Stromal cell of bone marrow (primary cell): ENCODE measurements at regions not wholly inside any gene's neighbourhood (a gene's known extent, or its start where the extent isn't known, plus 50 kb on each side); places are given as distances from the start of the nearest gene placed in this dataset.
A peak's percentile ranks its signal among the peaks of the same experiment; 100 is the strongest.
"Not testable (repeated sequence)": the region's sequence is repeated elsewhere in the genome, so short reads cannot be mapped to it uniquely, and the experiment has no call there.

ENCODE experiments used
- DNase-seq: peaks from one replicate; pipeline ENCODE4 v3.0.0-alpha.2; 2012; ENCODE audit warnings: low read depth

- DNase-seq = no peak
These were observed 459.3 kb upstream of the SGO1 start for GRCh38 chr3:20645340-20645739.

- no peak for DNase-seq
These were observed 451.7 kb upstream of the SGO1 start for GRCh38 chr3:20637729-20638128.

GRCh38 chr3:20622304-20622703, 436.3 kb upstream of the SGO1 start:
- peak; percentile 85 for DNase-seq

DNA sequence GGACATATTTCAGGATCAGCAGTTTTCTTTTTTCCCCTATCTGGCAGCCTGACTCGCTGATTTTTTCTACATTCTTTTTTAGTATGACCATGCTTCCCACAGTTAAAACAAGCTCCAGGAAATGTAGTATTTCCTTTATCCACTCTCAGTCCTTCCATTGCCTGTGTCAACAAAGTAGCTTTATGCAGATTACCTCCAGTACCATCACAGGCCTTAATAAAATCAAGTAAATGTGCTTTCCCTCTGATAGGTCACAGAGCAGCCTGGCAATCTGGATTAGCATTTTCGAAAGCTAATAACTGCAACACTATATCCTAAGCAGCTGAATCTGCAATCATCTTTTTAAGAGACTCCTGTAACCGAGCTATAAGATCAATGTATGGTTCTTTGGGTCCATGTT, 432.6 kb upstream of the SGO1 start:
- not testable (repeated sequence) for DNase-seq

GRCh38 chr3:20618181-20618580, 432.2 kb upstream of the SGO1 start:
- DNase-seq = not testable (repeated sequence)

DNA sequence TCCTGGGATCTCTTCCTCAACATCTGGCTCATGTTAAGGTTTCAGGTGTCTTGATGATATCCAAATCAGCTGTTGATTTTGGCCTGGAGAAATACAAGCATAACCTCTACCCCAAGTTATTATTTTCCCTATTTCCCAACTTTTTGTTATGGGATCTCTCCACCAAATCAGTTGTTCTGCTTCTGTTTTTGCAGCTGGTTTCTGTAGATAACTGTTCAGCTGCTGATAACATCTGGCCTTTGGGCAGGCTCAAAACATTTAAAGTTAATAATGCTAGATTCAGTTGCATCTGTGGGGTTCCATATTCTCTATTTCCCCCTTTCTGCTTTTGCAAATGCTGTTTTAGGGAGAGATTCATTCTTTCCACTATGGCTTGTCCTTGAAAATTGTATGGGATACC, 430.0 kb upstream of the SGO1 start:
- DNase-seq = not testable (repeated sequence)

GRCh38 chr3:20608054-20608738, 422.2 kb upstream of the SGO1 start:
- no peak for DNase-seq

GRCh38 chr3:20604659-20605058, 418.7 kb upstream of the SGO1 start:
- DNase-seq = no peak

DNA sequence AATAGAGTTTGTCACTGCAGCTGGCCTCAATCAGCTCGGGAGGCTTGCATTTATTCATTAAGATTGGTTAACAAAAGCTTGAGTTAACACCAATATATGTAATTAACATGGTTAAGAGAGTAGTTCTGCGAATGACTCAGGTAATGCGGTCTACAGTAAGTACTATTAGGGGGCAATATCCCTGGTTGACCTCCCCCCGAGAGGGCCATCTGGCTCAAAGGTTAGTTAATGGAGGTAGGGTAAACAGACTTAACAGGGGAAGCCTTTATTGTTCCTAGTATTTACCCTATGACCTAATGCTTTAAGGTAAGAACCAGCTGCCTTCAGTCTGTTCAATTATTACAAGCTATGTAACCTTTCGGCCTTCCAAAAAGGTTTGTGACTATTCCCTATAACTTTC, 403.3 kb upstream of the SGO1 start:
- no peak for DNase-seq

- DNase-seq = no peak
These were observed 402.8 kb upstream of the SGO1 start for GRCh38 chr3:20588781-20589180.

DNA sequence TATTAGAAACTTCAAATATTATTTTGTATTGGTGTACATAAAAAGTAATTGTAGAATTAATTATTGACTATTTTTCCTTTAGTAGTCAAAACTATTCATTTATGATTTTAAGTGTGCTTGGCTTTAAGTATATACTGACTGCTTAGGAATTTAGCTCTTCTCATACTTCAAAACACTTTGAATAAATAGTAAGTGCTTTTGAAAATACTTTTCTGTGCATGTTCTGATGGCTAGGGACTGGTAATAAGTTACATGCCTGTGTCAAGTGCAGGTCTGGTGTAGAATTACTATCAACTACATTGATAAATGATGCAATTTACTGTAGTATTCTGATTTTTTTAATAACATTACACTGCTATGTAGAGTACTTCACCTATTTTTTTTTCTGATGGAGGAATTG, 397.6 kb upstream of the SGO1 start:
- DNase-seq = no peak

DNA sequence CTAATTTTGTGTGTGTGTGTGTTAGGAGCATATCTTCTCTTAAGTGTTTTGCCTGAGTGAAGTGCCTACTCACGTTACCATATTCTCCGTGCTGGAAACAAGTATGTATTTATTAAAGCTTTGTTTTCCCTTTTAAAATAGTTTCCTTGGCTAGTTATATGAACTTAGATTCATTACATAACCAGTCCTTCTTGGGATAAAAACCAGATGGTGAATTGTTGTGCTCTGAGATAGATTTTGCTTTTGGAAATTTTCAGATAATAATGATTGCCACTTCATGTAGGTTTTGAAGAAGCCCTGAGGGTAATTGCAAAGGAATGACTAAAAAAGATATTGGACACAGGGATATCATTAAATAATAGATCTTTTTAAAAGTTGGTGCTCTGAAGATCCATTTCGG, 390.2 kb upstream of the SGO1 start:
- DNase-seq = no peak

DNA sequence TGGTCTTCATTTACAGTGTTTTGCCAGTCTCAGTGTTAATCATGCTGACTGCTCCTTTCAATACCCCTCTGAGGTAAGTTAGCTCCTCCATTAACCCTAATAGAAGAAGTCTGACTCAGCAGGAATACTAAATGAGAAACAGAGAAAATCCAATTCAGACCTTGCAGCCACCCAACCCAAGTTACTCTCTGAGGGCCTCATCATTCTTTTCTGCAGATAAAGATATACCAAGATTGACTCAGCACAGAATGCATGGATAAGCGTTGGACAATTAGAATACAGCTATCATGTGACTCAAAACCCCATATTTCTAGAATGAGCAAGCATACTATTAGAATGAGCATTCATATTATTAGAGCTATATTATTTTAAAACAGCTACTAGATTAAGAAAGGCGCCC, 389.1 kb upstream of the SGO1 start:
- DNase-seq = no peak

DNA sequence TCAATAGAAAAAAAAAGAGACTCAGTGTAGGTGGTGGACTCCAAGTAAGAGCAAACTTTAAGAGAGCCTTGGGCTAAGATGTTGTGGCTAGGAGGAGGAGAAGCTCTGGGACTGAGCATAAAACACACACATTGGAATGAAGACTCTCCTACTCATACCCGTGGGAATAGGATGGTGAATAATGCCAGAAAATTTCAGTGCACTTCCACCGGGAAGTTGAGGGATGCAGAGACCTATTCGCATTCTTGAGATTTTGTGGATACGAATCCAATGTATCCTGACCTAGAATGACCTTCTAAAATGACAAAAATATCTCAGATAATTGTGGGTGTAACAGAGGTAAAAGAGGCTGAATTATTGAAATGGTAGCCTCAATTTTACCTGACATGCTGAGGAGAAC, 388.7 kb upstream of the SGO1 start:
- DNase-seq = no peak

GRCh38 chr3:20573175-20573574, 387.2 kb upstream of the SGO1 start:
- no peak for DNase-seq

GRCh38 chr3:20572473-20572872, 386.5 kb upstream of the SGO1 start:
- no peak for DNase-seq

GRCh38 chr3:20569310-20569709, 383.3 kb upstream of the SGO1 start:
- DNase-seq = no peak

GRCh38 chr3:20564966-20565365, 379.0 kb upstream of the SGO1 start:
- no peak for DNase-seq

DNA sequence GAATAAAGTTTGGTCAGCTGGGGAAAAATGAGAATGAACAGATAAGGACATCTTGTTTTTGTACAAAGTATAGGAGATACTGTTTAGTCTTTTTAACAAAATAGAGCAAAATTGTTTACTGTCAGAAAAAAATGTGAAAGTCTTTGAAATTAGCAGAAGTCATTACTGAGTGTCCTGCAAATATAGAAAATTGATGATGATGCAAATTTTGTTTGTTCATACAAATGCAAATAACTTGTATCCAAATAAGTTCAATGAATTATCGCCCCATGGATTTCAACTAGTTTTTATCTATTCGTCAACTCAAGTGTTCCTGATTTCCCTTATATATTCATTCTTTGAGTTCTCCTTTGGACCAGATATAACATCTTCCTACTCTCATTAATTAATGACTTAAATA, 378.0 kb upstream of the SGO1 start:
- no peak for DNase-seq

DNA sequence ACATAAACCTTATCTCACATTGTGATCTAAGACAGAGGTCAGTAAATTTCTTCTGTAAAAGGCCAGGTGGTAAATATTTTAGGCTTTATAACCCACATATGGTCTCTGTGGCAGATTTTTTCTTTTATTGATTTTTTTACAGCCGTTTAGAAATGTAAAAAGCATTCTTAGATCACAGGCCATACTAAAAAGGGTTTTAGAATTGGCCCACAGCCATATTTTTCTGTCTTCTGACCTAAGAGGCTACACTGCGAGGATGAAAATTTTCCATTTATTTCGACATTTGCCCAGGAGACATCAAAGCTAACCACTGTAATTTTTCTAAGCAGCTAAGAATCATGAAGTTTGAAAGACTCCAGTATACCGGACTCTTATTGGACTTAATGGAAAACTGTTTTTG, 377.2 kb upstream of the SGO1 start:
- no peak for DNase-seq

- no peak for DNase-seq
These were observed 375.2 kb upstream of the SGO1 start for GRCh38 chr3:20561166-20561565.

DNA sequence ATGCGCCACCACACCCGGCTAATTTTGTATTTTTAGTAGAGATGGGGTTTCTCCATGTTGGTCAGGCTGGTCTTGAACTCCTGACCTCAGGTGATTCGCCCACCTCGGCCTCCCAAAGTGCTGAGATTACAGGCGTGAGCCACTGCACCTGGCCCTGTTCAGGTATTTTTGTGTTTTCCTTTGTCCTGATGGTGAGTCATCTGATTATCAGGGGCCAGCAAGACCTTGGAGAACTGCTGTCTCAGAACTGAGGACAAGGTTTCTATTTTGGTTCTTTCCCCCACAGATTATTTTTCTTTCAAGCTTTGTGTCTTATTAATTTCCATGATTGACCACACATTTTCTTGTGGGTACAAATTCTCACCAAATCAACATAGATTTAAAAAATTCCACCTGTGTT, 374.4 kb upstream of the SGO1 start:
- DNase-seq = not testable (repeated sequence)

DNA sequence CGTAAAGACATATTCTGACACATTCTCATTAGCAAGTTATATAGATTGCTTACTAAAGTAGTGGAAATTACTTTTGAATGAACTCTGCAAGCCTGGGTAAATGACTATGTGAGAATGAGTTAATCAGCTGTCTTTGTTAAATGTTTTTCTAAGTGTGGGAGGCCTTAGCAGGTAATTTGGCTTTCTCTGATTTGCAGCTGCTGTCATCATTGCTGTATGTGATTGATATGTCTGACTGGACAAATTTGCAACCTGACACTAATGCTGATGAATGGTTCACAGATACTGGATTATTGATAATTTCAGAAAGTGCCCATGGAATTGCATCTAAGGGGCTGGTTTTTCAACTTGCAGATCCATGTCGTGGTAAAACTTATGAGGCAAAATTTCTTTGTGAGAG, 372.2 kb upstream of the SGO1 start:
- DNase-seq = no peak

DNA sequence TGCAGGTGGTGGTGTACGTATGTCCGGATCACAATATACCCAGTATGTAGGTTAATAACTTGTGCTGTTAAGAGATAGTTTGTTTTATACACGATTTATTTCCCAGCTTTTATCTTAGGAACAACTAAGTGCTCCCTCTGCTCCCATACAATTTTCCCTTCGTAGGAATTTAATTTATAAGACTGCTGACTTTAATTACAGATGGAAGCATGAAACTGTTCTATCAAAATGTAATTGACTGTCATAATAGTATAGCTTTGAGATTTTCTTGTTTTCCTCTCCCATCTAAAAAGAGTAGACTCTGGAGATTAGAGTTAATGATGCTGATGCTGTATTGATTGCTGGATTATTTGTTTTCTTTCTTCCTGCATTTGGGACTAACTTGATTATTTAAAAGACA, 370.7 kb upstream of the SGO1 start:
- no peak for DNase-seq
